CD14-positive monocyte (primary cell): ENCODE measurements at regions not wholly inside any gene's neighbourhood (a gene's known extent, or its start where the extent isn't known, plus 50 kb on each side); places are given as distances from the start of the nearest gene placed in this dataset.

Experiments used
- DNase-seq, 3 donors: peaks; one replicate each; pipeline ENCODE4 v3.0.0-alpha.2; 2011 to 2022
- H2AFZ ChIP-seq: 2 replicates; pipeline ENCODE4 v1.6.0; 2012; ENCODE audit warnings: mild to moderate bottlenecking, low read depth, low read length, inconsistent platforms; ENCODE audit not compliant: insufficient read depth, poor library complexity, severe bottlenecking
- H3K27ac ChIP-seq, 2 donors: 1 replicate in 1 of 2; 2 replicates in 1 of 2; pipeline ENCODE4 v1.5.1; 2012 to 2013; ENCODE audit warnings: low read length in 2 of 2, control low read depth in 1 of 2, inconsistent platforms in 1 of 2, low read depth in 1 of 2, mild to moderate bottlenecking in 1 of 2
- H3K27me3 ChIP-seq, 2 donors: one replicate each; pipeline versions ENCODE4 v1.6.0 to v1.6.1; 2011 to 2013; ENCODE audit warnings: low read length in 2 of 2; ENCODE audit not compliant: control insufficient read depth in 2 of 2, insufficient read depth in 2 of 2
- H3K36me3 ChIP-seq, 2 donors: replicated peaks in 1 of 2; 1 replicate in 1 of 2; 2 replicates in 1 of 2; pipeline versions ENCODE4 v1.5.1 to v1.6.1; 2012 to 2013; ENCODE audit warnings: low read length in 2 of 2, control low read depth in 1 of 2, inconsistent platforms in 1 of 2, mild to moderate bottlenecking in 1 of 2; ENCODE audit not compliant: insufficient read depth in 2 of 2, control insufficient read depth in 1 of 2
- H3K4me1 ChIP-seq, 2 donors: 1 replicate in 1 of 2; 2 replicates in 1 of 2; pipeline versions ENCODE4 v1.5.1 to v1.6.1; 2012 to 2013; ENCODE audit warnings: low read length in 2 of 2, control low read depth in 1 of 2, inconsistent platforms in 1 of 2, mild to moderate bottlenecking in 1 of 2, moderate library complexity in 1 of 2; ENCODE audit not compliant: insufficient read depth in 2 of 2, control insufficient read depth in 1 of 2
- H3K4me2 ChIP-seq: replicated peaks from 2 replicates; pipeline ENCODE3; 2012; ENCODE audit warnings: low read length, moderate library complexity, mild to moderate bottlenecking; ENCODE audit not compliant: poor library complexity, severe bottlenecking; ENCODE audit errors: extremely low read depth
- H3K4me3 ChIP-seq, 3 experiments: fragments of 200-600 bp in 1 of 3; sonication (generic) in 1 of 3; replicated peaks in 1 of 3; 1 replicate in 2 of 3; 2 replicates in 1 of 3; pipeline ENCODE4 v1.5.1; 2011 to 2013; ENCODE audit warnings: low read length in 3 of 3, mild to moderate bottlenecking in 3 of 3, control low read depth in 2 of 3, low read depth in 2 of 3, inconsistent platforms in 1 of 3, moderate library complexity in 1 of 3
- H3K79me2 ChIP-seq: 2 replicates; pipeline ENCODE4 v1.6.0; 2012; ENCODE audit warnings: mild to moderate bottlenecking, control low read depth, inconsistent platforms, low read length, moderate library complexity; ENCODE audit not compliant: insufficient read depth
- H3K9ac ChIP-seq: 2 replicates; pipeline ENCODE4 v1.6.0; 2017; ENCODE audit warnings: low read length, mild to moderate bottlenecking; ENCODE audit not compliant: insufficient read depth, poor library complexity, severe bottlenecking
- H3K9me3 ChIP-seq, 2 donors: replicated peaks in 1 of 2; 1 replicate in 1 of 2; 2 replicates in 1 of 2; pipeline versions ENCODE4 v1.5.1 to v1.6.1; 2012 to 2013; ENCODE audit warnings: low read length in 2 of 2, control low read depth in 1 of 2; ENCODE audit not compliant: control insufficient read depth in 1 of 2, insufficient read depth in 1 of 2
- H4K20me1 ChIP-seq: 2 replicates; pipeline ENCODE4 v1.6.0; 2012; ENCODE audit warnings: mild to moderate bottlenecking, low read length, control low read depth, moderate library complexity; ENCODE audit not compliant: insufficient read depth
- H3K27ac Mint-ChIP-seq, 7 donors: one replicate each; pipeline ENCODE4 v1.8.0; 2020; ENCODE audit warnings: mild to moderate bottlenecking in 7 of 7, mixed read lengths in 7 of 7, moderate library complexity in 6 of 7, inconsistent platforms in 2 of 7
- H3K27me3 Mint-ChIP-seq, 3 donors: one replicate each; pipeline ENCODE4 v1.8.0; 2021 to 2022; ENCODE audit warnings: low read depth in 3 of 3, mild to moderate bottlenecking in 3 of 3, mixed read lengths in 3 of 3, moderate library complexity in 3 of 3, inconsistent platforms in 1 of 3
- H3K36me3 Mint-ChIP-seq, 2 donors: one replicate each; pipeline ENCODE4 v1.8.0; 2020; ENCODE audit warnings: mixed read lengths in 2 of 2, inconsistent platforms in 1 of 2, mild to moderate bottlenecking in 1 of 2
- H3K4me1 Mint-ChIP-seq: one replicate; pipeline ENCODE4 v1.8.0; 2020; ENCODE audit warnings: mild to moderate bottlenecking, mixed read lengths
- H3K4me3 Mint-ChIP-seq, 2 donors: one replicate each; pipeline ENCODE4 v1.8.0; 2020; ENCODE audit warnings: mild to moderate bottlenecking in 2 of 2, mixed read lengths in 2 of 2, moderate library complexity in 1 of 2
- H3K9me3 Mint-ChIP-seq, 7 donors: one replicate each; pipeline ENCODE4 v1.8.0; 2020 to 2022; ENCODE audit warnings: mixed read lengths in 7 of 7, mild to moderate bottlenecking in 6 of 7, moderate library complexity in 6 of 7, inconsistent platforms in 2 of 7
- CTCF ChIP-seq: fragments of 200-600 bp; IDR thresholded peaks from one replicate; pipeline ENCODE4 v1.8.0; 2022; ENCODE audit warnings: antibody characterized with exemption, mild to moderate bottlenecking
- WGBS: methylation state at CpG from one replicate; pipeline ENCODE4 v1.1.5; 2013; ENCODE audit warnings: missing lambda C conversion rate; ENCODE audit not compliant: insufficient coverage; 5-methylcytosine and 5-hydroxymethylcytosine counted together
- intact Hi-C, 2 donors: fragments of 100-400 bp; cut with micrococcal nuclease; formaldehyde crosslinking; loops; one replicate each; pipeline versions ENCODE4 v1.15.0 to v1.15.1; 2023

- no peak overlapping the region for H3K4me3 Mint-ChIP-seq
- no peak for DNase-seq
- no peaks in the 10 kb centered on the region for H3K79me2 ChIP-seq
- H2AFZ ChIP-seq = no peak overlapping the region
- H3K4me1 ChIP-seq = peaks cover 12 to 21% of the 10 kb centered on the region in 2 donors
- intact Hi-C loops = loop anchor here (5.0 kb wide), 2 partner anchors 39 to 109 kb away; no protein-coding TSS in a partner anchor
- no peaks in the 10 kb centered on the region for H3K9me3 ChIP-seq
- no peak overlapping the region for H3K27ac Mint-ChIP-seq
- H3K4me1 Mint-ChIP-seq = peaks cover 26% of the 10 kb centered on the region
- no peak overlapping the region for H3K27ac ChIP-seq
- H3K4me2 ChIP-seq = no peak overlapping the region
- H4K20me1 ChIP-seq = no peaks in the 10 kb centered on the region
- no peak overlapping the region for H3K4me3 ChIP-seq
- 97% methylated on average over 6 of the region's 11 CpGs for whole genome bisulfite sequencing
- H3K27me3 ChIP-seq = no peaks in the 10 kb centered on the region
- peaks cover 0 to 6% (median 1%) of the 10 kb centered on the region in 3 donors for H3K27me3 Mint-ChIP-seq
- H3K36me3 Mint-ChIP-seq = no peaks in the 10 kb centered on the region
- peaks cover 0 to 2% (median 0%) of the 10 kb centered on the region in 7 donors for H3K9me3 Mint-ChIP-seq
- no peak overlapping the region for H3K9ac ChIP-seq
- no peaks in the 10 kb centered on the region for H3K36me3 ChIP-seq
- no peak for TF ChIP-seq CTCF
Measured at GRCh38 chr15:66953523-66954229, 111.7 kb upstream of the SMAD3 start.

GRCh38 chr15:66954601-66955000, 110.8 kb upstream of the SMAD3 start:
- Histone ChIP-seq H3K4me1 (peaks cover 12 to 21% of the 10 kb centered on the region in 2 donors), H3K9ac (no peak overlapping the region), H3K9me3 (no peaks in the 10 kb centered on the region), H3K27me3 (no peaks in the 10 kb centered on the region), H3K4me3 (no peak overlapping the region), H2AFZ (no peak overlapping the region), H3K36me3 (no peaks in the 10 kb centered on the region), H3K27ac (no peak overlapping the region), H3K4me2 (no peak overlapping the region), H4K20me1 (no peaks in the 10 kb centered on the region), H3K79me2 (no peaks in the 10 kb centered on the region)
- intact Hi-C loops = loop anchor here (5.0 kb wide), 2 partner anchors 38 to 108 kb away; no protein-coding TSS in a partner anchor
- H3K36me3 Mint-ChIP-seq = no peaks in the 10 kb centered on the region
- TF ChIP-seq CTCF = no peak
- H3K4me3 Mint-ChIP-seq = no peak overlapping the region
- peaks cover 1 to 6% (median 3%) of the 10 kb centered on the region in 3 donors for H3K27me3 Mint-ChIP-seq
- H3K4me1 Mint-ChIP-seq = peaks cover 21% of the 10 kb centered on the region
- H3K9me3 Mint-ChIP-seq = peaks cover 0 to 2% (median 0%) of the 10 kb centered on the region in 7 donors
- WGBS = 100% methylated on average over 3 of the region's 6 CpGs
- DNase-seq = no peak
- H3K27ac Mint-ChIP-seq = no peak overlapping the region
